Kidney epithelial cell (primary cell): ENCODE measurements at regions not wholly inside any gene's neighbourhood (a gene's known extent, or its start where the extent isn't known, plus 50 kb on each side); places are given as distances from the start of the nearest gene placed in this dataset.

Experiments used
- DNase-seq: peaks from one replicate; pipeline ENCODE4 v3.0.0-alpha.2; 2010; ENCODE audit warnings: low read depth
- H3K27me3 ChIP-seq: 2 replicates; pipeline ENCODE4 v1.6.0; 2011; ENCODE audit warnings: low read length; ENCODE audit not compliant: control insufficient read depth, insufficient read depth
- H3K36me3 ChIP-seq: 2 replicates; pipeline ENCODE4 v1.5.1; 2011; ENCODE audit warnings: low read length; ENCODE audit not compliant: control insufficient read depth, insufficient read depth
- H3K4me3 ChIP-seq: 2 replicates; pipeline ENCODE4 v1.5.1; 2011; ENCODE audit warnings: low read depth, mild to moderate bottlenecking, control low read depth, low read length
- TF ChIP-seq, protein P1 (sequence below): IDR thresholded peaks from 2 replicates; pipeline ENCODE4 v1.5.1; 2011; ENCODE audit warnings: mild to moderate bottlenecking, moderate library complexity, low read length, control low read depth, inconsistent platforms; ENCODE audit not compliant: insufficient read depth, poor library complexity, severe bottlenecking

DNA sequence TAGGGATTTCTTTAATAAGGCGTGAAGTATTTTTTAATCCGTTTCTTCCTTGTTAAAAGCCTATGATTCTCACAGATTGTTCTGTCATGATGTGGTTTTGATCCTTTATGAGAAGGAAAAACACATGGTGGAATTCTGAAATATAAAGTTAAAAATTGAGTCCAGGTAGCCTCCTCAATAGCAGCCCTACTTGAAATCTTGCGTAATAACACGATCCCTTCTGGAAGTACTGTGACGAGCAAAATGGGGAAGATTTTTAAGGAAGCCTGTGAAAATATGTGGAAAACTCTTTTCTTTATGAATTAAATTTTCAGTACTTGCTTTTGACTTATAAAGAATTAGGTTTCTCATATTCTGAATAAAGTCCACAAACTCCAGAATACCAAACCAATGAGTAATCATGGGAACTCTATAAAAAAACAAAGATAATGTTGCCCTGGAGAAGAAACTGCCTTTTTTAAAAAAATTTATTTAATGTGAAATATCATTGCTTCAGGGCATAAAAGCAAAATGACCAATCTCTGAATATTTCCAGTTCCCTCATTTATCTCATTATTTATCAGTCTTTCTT lies 476.4 kb upstream of the ZEB2 start:
- no peak for DNase-seq
- H3K36me3 ChIP-seq: no peaks in the 10 kb centered on the region
- no peak overlapping the region for H3K4me3 ChIP-seq
- H3K27me3 ChIP-seq: no peaks in the 10 kb centered on the region
- TF ChIP-seq, protein P1, sequence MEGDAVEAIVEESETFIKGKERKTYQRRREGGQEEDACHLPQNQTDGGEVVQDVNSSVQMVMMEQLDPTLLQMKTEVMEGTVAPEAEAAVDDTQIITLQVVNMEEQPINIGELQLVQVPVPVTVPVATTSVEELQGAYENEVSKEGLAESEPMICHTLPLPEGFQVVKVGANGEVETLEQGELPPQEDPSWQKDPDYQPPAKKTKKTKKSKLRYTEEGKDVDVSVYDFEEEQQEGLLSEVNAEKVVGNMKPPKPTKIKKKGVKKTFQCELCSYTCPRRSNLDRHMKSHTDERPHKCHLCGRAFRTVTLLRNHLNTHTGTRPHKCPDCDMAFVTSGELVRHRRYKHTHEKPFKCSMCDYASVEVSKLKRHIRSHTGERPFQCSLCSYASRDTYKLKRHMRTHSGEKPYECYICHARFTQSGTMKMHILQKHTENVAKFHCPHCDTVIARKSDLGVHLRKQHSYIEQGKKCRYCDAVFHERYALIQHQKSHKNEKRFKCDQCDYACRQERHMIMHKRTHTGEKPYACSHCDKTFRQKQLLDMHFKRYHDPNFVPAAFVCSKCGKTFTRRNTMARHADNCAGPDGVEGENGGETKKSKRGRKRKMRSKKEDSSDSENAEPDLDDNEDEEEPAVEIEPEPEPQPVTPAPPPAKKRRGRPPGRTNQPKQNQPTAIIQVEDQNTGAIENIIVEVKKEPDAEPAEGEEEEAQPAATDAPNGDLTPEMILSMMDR: no peak

DNA sequence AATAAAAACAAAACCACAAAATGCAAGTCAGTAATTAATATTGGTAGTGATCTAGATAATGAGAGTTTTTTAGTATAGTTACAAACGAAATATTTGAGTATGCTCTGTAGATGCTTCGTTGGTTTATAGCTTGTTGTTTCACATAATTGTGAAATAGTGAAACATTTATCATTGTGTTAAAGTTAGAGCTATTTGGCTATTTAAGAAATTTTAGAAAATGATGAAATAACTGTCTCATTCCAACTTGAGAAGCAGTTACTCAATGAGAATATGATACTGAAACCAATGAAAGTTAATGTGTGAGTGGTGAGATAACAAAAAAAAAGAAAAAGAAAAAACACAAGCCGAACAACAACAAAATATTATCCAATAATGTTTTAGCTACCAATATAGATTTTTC lies 475.6 kb upstream of the ZEB2 start:
- Histone ChIP-seq H3K36me3 (no peaks in the 10 kb centered on the region), H3K4me3 (no peak overlapping the region), H3K27me3 (no peaks in the 10 kb centered on the region)
- TF ChIP-seq, protein P1: no peak
- DNase-seq: no peak

DNA sequence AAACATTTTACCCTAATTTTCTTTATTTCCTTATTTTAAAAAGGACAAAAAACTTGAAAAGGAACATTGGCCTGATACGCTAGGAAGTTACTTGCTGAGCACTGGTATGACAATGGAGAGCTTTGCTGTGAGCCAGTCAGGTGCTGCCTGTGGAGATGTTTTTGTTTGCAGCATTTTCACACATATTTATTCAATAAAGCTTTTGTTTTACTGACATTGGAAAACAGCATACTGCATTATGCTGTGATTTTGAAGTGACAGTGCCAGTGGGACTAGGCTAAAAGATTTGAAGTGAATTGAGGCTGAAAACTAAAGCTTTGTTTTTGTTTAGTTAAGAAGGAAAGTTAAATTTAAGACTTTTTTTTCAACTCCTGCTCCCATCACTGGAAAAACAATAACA lies 470.7 kb upstream of the ZEB2 start:
- DNase-seq: no peak

DNA sequence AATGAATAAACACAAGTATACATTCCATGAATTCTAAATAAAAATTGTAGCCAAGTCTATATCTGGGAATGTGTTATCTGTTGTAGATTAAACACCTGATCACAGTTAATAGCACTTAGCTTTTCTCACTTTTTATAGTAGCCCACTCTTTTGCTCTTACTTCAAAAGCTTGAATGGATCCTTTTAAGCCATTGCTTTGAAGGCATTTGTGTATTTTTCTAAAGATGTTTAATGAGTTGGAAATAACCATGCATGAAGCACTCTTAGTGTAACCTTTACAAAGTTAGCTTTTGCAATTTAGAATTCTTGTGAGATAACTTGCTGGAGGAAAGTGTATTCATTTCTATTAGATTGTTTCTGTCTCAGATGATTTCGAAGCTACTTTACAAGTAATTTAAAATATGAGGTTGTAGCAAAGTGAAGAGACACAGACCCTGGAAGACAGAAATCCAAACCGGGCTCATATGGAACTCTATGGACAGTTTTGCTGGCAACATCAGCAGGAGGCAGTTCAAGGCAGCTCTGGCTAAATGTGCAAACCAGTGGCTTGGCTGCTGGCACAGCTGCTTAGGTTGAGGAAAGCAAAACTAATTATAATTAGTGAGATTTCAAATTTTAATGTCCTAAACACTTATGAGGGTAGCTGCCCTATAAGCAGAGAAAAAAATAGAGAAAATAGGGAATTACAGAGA lies 469.8 kb upstream of the ZEB2 start:
- H3K36me3 ChIP-seq: no peaks in the 10 kb centered on the region
- no peak overlapping the region for H3K4me3 ChIP-seq
- H3K27me3 ChIP-seq: no peaks in the 10 kb centered on the region
- TF ChIP-seq, protein P1: no peak
- no peak for DNase-seq

More for the DNA sequence above, 470.7 kb upstream of the ZEB2 start:
- TF ChIP-seq, protein P1: no peak
- H3K27me3 ChIP-seq: no peaks in the 10 kb centered on the region
- no peak overlapping the region for H3K4me3 ChIP-seq
- no peaks in the 10 kb centered on the region for H3K36me3 ChIP-seq

DNA sequence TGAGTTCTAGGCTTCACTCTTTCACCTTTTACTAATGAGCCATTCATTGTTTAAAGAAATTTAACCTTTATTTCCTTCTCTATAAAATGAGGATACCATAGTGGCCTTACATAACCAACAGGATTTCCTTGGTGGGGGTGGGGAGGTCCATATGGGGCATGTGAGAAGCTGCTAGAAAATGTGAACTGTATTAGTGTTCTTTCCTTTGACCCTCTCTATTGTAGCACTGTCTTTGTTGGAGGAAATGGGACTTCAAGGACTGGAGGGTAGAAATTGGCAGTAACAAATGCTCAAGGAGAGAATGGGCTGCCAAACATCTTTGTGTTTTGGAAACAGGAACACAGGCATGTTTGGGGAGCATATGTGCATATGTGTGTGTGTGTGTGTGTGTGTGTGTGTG lies 468.7 kb upstream of the ZEB2 start:
- no peaks in the 10 kb centered on the region for H3K27me3 ChIP-seq
- TF ChIP-seq, protein P1: no peak
- no peak for DNase-seq

DNA sequence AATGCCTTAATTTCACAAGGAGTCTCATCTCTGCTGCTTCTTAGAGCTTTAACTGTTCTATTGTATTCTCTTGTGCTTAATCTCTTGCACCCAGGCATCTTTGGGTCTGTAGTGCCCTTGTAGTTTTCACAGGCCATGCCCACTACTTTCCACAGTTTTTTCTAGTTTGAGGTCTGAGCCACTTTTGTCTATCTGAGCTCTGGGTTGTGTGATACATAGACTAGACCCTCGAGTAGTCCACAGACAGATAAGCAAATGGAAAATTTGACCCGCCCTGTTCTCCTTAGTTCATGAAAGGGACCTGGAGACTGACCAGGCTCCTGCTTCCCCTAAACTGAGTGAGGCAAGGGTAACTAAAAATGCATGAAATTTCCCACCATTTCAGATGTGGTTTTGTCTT lies 466.8 kb upstream of the ZEB2 start:
- DNase-seq: no peak
- TF ChIP-seq, protein P1: no peak
- Histone ChIP-seq H3K4me3 (no peak overlapping the region), H3K27me3 (no peaks in the 10 kb centered on the region), H3K36me3 (no peaks in the 10 kb centered on the region)

More for the DNA sequence above, 468.7 kb upstream of the ZEB2 start:
- Histone ChIP-seq H3K4me3 (no peak overlapping the region), H3K36me3 (no peaks in the 10 kb centered on the region)
